Prostate gland (tissue), 2 donors: ENCODE measurements at regions not wholly inside any gene's neighbourhood (a gene's known extent, or its start where the extent isn't known, plus 50 kb on each side); places are given as distances from the start of the nearest gene placed in this dataset.

Source experiments
- CTCF ChIP-seq, 4 experiments: fragments of 200-600 bp in 2 of 4; fragments of 450-650 bp in 2 of 4; sonication (generic) in 2 of 4; IDR thresholded peaks; 1 replicate in 3 of 4; 2 replicates in 1 of 4; pipeline ENCODE4 v1.5.1; 2016 to 2019; ENCODE audit warnings: antibody characterized with exemption in 4 of 4, mild to moderate bottlenecking in 2 of 4, moderate library complexity in 2 of 4
- POLR2AphosphoS5 ChIP-seq: sonication (generic); formaldehyde crosslinking; IDR thresholded peaks from one replicate; pipeline ENCODE4 v1.6.1; 2017; ENCODE audit warnings: antibody characterized with exemption

- TF ChIP-seq CTCF (IDR thresholded peaks at IDR 0.05): no peak
- no peak for TF ChIP-seq POLR2AphosphoS5
Observed at GRCh38 chr6:145486306-145486705, 249.0 kb downstream of the EPM2A start.
